Liver (tissue), 3 donors: ENCODE measurements at regions not wholly inside any gene's neighbourhood (a gene's known extent, or its start where the extent isn't known, plus 50 kb on each side); places are given as distances from the start of the nearest gene placed in this dataset.

ENCODE experiments used
- CTCF ChIP-seq: fragments of 150-350 bp; IDR thresholded peaks from 2 replicates; pipeline ENCODE4 v1.5.1; 2017; ENCODE audit warnings: improper control_type of control experiment, low read depth, low read length; ENCODE audit not compliant: missing input control
- RAD21 ChIP-seq, 2 donors: IDR thresholded peaks; 2 replicates each; pipeline ENCODE4 v1.6.1; 2016; ENCODE audit warnings: antibody characterized with exemption in 2 of 2, mild to moderate bottlenecking in 2 of 2
- REST ChIP-seq: IDR thresholded peaks from 2 replicates; pipeline ENCODE4 v1.6.1; 2016; ENCODE audit warnings: antibody characterized with exemption, mild to moderate bottlenecking
- SP1 ChIP-seq: IDR thresholded peaks from 2 replicates; pipeline ENCODE4 v1.6.1; 2018; ENCODE audit warnings: antibody characterized with exemption, mild to moderate bottlenecking
- YY1 ChIP-seq: IDR thresholded peaks from 2 replicates; pipeline ENCODE4 v1.6.1; 2016; ENCODE audit warnings: antibody characterized with exemption, mild to moderate bottlenecking
- donor health status: healthy.
- donor health status: healthy.

GRCh38 chr9:30160570-30160969, 2223.9 kb upstream of the ACO1 start:
- TF ChIP-seq YY1 (no peak), CTCF (no peak), REST (no peak), RAD21 (IDR thresholded peaks at IDR 0.05) (no peak), SP1 (no peak)
